NT2/D1 (cell line): ENCODE measurements at regions not wholly inside any gene's neighbourhood (a gene's known extent, or its start where the extent isn't known, plus 50 kb on each side); places are given as distances from the start of the nearest gene placed in this dataset.

Source experiments
- DNase-seq: peaks from one replicate; pipeline ENCODE4 v3.0.0-alpha.2; 2011; ENCODE audit warnings: low read depth, low spot score
- H3K27me3 ChIP-seq: 2 replicates; pipeline ENCODE4 v1.6.0; 2011; ENCODE audit warnings: mild to moderate bottlenecking; ENCODE audit not compliant: insufficient read length, insufficient read depth
- H3K36me3 ChIP-seq: 2 replicates; pipeline ENCODE4 v1.6.1; 2011; ENCODE audit warnings: mild to moderate bottlenecking, low read length, mixed read lengths; ENCODE audit not compliant: insufficient read depth, insufficient read length
- H3K4me1 ChIP-seq: 2 replicates; pipeline ENCODE4 v1.5.1; 2011; ENCODE audit not compliant: insufficient read depth, insufficient read length
- H3K4me3 ChIP-seq: 2 replicates; pipeline ENCODE4 v1.5.1; 2011; ENCODE audit warnings: low read depth; ENCODE audit not compliant: insufficient read length
- H3K9ac ChIP-seq: 2 replicates; pipeline ENCODE4 v1.6.0; 2011; ENCODE audit warnings: low read depth; ENCODE audit not compliant: insufficient read length
- H3K9me3 ChIP-seq: 2 replicates; pipeline ENCODE4 v1.5.1; 2011; ENCODE audit warnings: mild to moderate bottlenecking, low read length; ENCODE audit not compliant: insufficient read depth
- SUZ12 ChIP-seq: IDR thresholded peaks from 2 replicates; pipeline ENCODE4 v1.6.1; 2011; ENCODE audit not compliant: insufficient read length, insufficient read depth; ENCODE audit errors: extremely low read depth
- YY1 ChIP-seq: IDR thresholded peaks from 2 replicates; pipeline ENCODE4 v1.6.1; 2011; ENCODE audit not compliant: insufficient read length, insufficient read depth
- ZNF274 ChIP-seq: IDR thresholded peaks from 2 replicates; pipeline ENCODE4 v1.6.1; 2011; ENCODE audit warnings: mild to moderate bottlenecking, low read depth, low read length

DNA sequence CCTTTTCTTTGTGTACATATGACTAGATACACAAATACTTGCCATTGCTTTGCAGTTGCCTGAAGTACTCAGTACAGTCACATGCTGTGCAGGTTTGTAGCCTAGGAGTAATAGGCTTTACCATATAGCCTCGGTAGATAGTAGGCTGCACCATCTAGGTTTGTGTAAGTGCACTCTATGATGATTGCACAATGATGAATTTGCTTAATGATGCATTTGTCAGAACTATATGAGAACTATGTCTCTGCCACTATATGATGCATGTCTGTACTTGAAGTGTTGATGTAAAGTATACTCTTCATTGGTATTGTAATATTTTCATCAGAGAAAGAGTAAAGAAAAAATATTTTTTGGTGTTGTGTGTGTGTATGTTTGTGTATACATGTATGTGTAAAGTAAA, 1030.7 kb downstream of the NLGN4Y start:
- Histone ChIP-seq H3K9ac (no peak overlapping the region), H3K27me3 (no peaks in the 10 kb centered on the region), H3K9me3 (no peaks in the 10 kb centered on the region), H3K4me1 (no peaks in the 10 kb centered on the region), H3K36me3 (no peaks in the 10 kb centered on the region), H3K4me3 (no peak overlapping the region)
- TF ChIP-seq ZNF274 (no peak), SUZ12 (no peak), YY1 (no peak)
- DNase-seq: no peak

DNA sequence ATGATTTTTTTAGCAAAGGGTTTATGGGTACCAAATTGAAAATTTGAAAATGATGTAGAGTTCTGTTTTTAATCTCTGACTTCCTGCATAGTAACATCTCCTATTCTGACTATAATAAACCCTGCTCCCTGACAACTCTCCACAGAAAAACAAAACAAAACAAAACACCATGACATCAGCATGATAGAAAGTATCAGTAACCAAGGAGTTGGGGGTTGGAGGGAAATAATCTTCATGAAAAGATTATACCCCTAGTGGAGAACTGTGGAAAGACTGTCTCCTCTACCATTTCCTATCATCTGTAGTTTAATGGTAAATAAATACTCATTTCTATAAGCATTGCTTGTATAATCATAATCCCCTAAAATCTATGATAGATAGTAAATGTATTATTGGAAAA, 1034.8 kb downstream of the NLGN4Y start:
- H3K9me3 ChIP-seq: no peaks in the 10 kb centered on the region
- TF ChIP-seq YY1 (no peak), SUZ12 (no peak), ZNF274 (no peak)
- no peaks in the 10 kb centered on the region for H3K36me3 ChIP-seq
- no peaks in the 10 kb centered on the region for H3K27me3 ChIP-seq
- H3K4me3 ChIP-seq: no peak overlapping the region
- no peak for DNase-seq
- no peaks in the 10 kb centered on the region for H3K4me1 ChIP-seq
- H3K9ac ChIP-seq: no peak overlapping the region

DNA sequence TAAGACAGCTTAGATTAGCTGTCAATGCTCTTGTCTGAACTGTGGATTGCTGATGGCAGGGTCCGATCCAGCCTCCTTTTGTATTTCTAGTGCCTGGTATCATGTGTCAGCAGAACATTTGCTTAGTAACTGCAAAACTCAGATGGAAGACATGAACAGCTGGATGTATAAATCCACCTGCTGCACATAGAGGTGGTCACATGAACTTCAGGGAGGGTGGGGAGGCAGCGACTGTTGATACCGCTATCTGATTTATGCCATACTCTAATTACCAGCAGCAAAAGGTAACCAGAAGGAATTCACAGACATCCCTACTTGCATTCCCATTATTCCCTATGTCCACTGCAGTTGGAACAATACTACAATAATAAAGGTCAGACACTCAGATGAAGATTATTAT, 1036.5 kb downstream of the NLGN4Y start:
- Histone ChIP-seq H3K9ac (no peak overlapping the region), H3K4me3 (no peak overlapping the region), H3K36me3 (no peaks in the 10 kb centered on the region), H3K9me3 (no peaks in the 10 kb centered on the region), H3K4me1 (no peaks in the 10 kb centered on the region), H3K27me3 (no peaks in the 10 kb centered on the region)
- TF ChIP-seq ZNF274 (no peak), SUZ12 (no peak), YY1 (no peak)
- no peak for DNase-seq

GRCh38 chrY:15561501-15562289, 1037.4 kb downstream of the NLGN4Y start:
- DNase-seq: no peak
- H3K9ac ChIP-seq: no peak overlapping the region
- no peaks in the 10 kb centered on the region for H3K4me1 ChIP-seq
- H3K4me3 ChIP-seq: no peak overlapping the region
- no peak for TF ChIP-seq SUZ12
- H3K9me3 ChIP-seq: no peaks in the 10 kb centered on the region
- no peaks in the 10 kb centered on the region for H3K36me3 ChIP-seq
- H3K27me3 ChIP-seq: no peaks in the 10 kb centered on the region

DNA sequence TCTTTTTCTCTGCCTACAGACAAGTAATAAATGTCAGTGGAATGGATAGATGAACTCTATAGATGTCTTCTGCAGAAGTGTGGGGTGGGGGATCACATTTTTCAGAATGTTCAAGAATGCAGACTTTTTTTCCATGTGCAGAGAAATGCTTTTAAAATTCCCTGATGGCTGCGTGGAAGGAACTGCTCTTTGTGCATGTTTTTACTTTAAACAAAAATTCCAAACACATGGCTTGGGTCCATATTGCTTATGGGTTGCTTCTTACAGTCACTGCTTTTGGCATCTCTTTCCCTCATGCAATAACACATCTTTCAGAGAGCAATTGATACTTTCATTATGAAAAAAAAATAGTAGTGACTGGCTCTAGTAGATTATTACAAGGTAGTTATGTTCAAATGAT, 1053.6 kb downstream of the NLGN4Y start:
- DNase-seq: no peak
- H3K36me3 ChIP-seq: no peaks in the 10 kb centered on the region
- H3K4me3 ChIP-seq: no peak overlapping the region
- H3K27me3 ChIP-seq: no peaks in the 10 kb centered on the region
- H3K9ac ChIP-seq: no peak overlapping the region
- TF ChIP-seq YY1: no peak
- TF ChIP-seq SUZ12: no peak
- TF ChIP-seq ZNF274: no peak
- H3K9me3 ChIP-seq: no peaks in the 10 kb centered on the region
- H3K4me1 ChIP-seq: no peaks in the 10 kb centered on the region

GRCh38 chrY:15578761-15579160, 1054.4 kb downstream of the NLGN4Y start:
- no peak for DNase-seq
- Histone ChIP-seq H3K4me1 (no peaks in the 10 kb centered on the region), H3K9ac (no peak overlapping the region), H3K36me3 (no peaks in the 10 kb centered on the region), H3K4me3 (no peak overlapping the region), H3K27me3 (no peaks in the 10 kb centered on the region), H3K9me3 (no peaks in the 10 kb centered on the region)
- TF ChIP-seq YY1: no peak
- no peak for TF ChIP-seq SUZ12
- no peak for TF ChIP-seq ZNF274

DNA sequence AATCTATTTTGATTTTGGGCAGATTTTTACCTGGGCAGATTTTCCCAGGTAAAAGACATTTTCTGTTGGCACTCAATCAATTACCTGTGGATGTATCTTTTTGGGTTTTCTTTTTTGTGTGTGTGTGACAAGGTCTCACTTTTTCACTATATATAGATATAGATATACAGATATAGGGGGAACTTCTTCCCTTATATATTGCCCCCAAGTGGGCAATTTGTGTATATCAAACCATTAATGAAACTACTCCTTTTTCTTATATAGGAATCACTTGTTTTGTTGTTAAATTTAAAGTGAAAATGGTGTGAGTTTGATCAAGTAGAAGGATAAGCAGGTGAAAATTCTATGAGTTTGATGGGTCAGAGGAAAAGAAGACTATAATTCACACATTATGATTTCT, 1054.9 kb downstream of the NLGN4Y start:
- no peak for DNase-seq
- Histone ChIP-seq H3K9me3 (no peaks in the 10 kb centered on the region), H3K4me3 (no peak overlapping the region), H3K4me1 (no peaks in the 10 kb centered on the region), H3K36me3 (no peaks in the 10 kb centered on the region), H3K9ac (no peak overlapping the region), H3K27me3 (no peaks in the 10 kb centered on the region)
- TF ChIP-seq SUZ12 (no peak), ZNF274 (no peak), YY1 (no peak)
